ENCODE measurements at regions not wholly inside any gene's neighbourhood (a gene's known extent, or its start where the extent isn't known, plus 50 kb on each side); places are given as distances from the start of the nearest gene placed in this dataset.

GRCh38 chr15:20351448-20351971 is 190.1 kb downstream of the GOLGA6L6 start:
- intact Hi-C loops (cut with micrococcal nuclease; ENCODE audit: unreplicated experiment) = no loop called here
- Mint-ChIP-seq H3K9me3 (ENCODE audit: low read depth, unreplicated experiment) (no peaks in the 10 kb centered on the region), H3K27me3 (ENCODE audit: unreplicated experiment) (no peaks in the 10 kb centered on the region), H3K27ac (ENCODE audit: unreplicated experiment) (no peak overlapping the region), H3K4me1 (ENCODE audit: low read depth, unreplicated experiment) (no peaks in the 10 kb centered on the region), H3K4me3 (ENCODE audit: low read depth, unreplicated experiment) (no peak overlapping the region), H3K36me3 (ENCODE audit: insufficient read depth, unreplicated experiment) (no peaks in the 10 kb centered on the region)
- TF ChIP-seq, protein P1, sequence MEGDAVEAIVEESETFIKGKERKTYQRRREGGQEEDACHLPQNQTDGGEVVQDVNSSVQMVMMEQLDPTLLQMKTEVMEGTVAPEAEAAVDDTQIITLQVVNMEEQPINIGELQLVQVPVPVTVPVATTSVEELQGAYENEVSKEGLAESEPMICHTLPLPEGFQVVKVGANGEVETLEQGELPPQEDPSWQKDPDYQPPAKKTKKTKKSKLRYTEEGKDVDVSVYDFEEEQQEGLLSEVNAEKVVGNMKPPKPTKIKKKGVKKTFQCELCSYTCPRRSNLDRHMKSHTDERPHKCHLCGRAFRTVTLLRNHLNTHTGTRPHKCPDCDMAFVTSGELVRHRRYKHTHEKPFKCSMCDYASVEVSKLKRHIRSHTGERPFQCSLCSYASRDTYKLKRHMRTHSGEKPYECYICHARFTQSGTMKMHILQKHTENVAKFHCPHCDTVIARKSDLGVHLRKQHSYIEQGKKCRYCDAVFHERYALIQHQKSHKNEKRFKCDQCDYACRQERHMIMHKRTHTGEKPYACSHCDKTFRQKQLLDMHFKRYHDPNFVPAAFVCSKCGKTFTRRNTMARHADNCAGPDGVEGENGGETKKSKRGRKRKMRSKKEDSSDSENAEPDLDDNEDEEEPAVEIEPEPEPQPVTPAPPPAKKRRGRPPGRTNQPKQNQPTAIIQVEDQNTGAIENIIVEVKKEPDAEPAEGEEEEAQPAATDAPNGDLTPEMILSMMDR (IDR thresholded peaks at IDR 0.05; ENCODE audit: unreplicated experiment) = no peak
- BruUV-seq (replicated peaks) = no TSS peak
- no peak for DNase-seq
- CTCF ChIA-PET = no interaction called here

DNA sequence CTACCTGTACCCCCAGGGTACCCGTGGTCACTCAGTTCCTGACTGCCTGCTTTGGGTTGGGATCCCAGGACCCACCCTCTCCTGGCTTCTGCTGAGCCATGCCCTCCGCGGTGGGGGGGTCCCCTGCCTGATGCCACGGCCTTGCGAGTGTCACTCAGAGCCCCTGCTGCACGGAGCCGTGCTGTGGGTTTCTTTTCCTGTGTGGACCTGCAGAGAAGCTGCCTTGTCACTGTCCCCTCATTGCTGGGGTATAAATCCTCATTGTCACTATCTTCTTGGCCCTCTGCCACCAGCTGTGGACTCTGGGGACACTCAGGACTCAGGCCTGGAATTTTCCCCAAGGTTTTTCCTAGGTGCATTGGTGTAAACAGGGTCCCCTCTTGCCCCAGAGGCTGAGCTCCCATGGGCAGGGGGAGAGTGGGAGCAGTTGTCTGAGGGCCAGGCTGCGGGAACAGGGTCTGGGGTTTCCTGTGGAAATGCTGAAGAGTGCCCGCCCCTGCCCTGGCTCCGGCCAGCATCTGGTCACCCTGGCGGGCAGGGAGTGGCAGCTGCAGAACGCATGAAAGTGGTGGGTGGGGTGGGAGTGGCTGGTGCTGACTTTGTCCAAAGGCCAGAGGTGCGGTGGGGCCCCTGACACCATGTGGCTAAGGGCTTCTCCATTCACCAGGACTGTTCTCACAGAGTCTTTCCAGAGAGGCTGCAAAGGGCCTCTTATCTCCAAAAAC is 191.7 kb downstream of the GOLGA6L6 start:
- TF ChIP-seq, protein P1 (IDR thresholded peaks at IDR 0.05; ENCODE audit: unreplicated experiment) = no peak
- no peaks in the 10 kb centered on the region for H3K36me3 Mint-ChIP-seq (ENCODE audit: insufficient read depth, unreplicated experiment)

GRCh38 chr15:20348900-20349773 is 192.5 kb downstream of the GOLGA6L6 start:
- DNase-seq = no peak
- Mint-ChIP-seq H3K27me3 (ENCODE audit: unreplicated experiment) (no peaks in the 10 kb centered on the region), H3K27ac (ENCODE audit: unreplicated experiment) (no peak overlapping the region), H3K4me1 (ENCODE audit: low read depth, unreplicated experiment) (no peaks in the 10 kb centered on the region), H3K36me3 (ENCODE audit: insufficient read depth, unreplicated experiment) (no peaks in the 10 kb centered on the region), H3K9me3 (ENCODE audit: low read depth, unreplicated experiment) (no peaks in the 10 kb centered on the region), H3K4me3 (ENCODE audit: low read depth, unreplicated experiment) (no peak overlapping the region)
- intact Hi-C loops (cut with micrococcal nuclease; ENCODE audit: unreplicated experiment) = no loop called here
- no TSS peak for BruUV-seq (replicated peaks)
- CTCF ChIA-PET = no interaction called here
- TF ChIP-seq, protein P1 (IDR thresholded peaks at IDR 0.05; ENCODE audit: unreplicated experiment) = no peak

More for the DNA sequence above, 191.7 kb downstream of the GOLGA6L6 start:
- no peak for DNase-seq
- CTCF ChIA-PET = no interaction called here
- intact Hi-C loops (cut with micrococcal nuclease; ENCODE audit: unreplicated experiment) = no loop called here
- Mint-ChIP-seq H3K27me3 (ENCODE audit: unreplicated experiment) (no peaks in the 10 kb centered on the region), H3K4me3 (ENCODE audit: low read depth, unreplicated experiment) (no peak overlapping the region), H3K27ac (ENCODE audit: unreplicated experiment) (no peak overlapping the region), H3K9me3 (ENCODE audit: low read depth, unreplicated experiment) (no peaks in the 10 kb centered on the region), H3K4me1 (ENCODE audit: low read depth, unreplicated experiment) (no peaks in the 10 kb centered on the region)
- BruUV-seq (replicated peaks) = no TSS peak

- BruUV-seq (replicated peaks) = no TSS peak
- no peak for DNase-seq
- Mint-ChIP-seq H3K27ac (ENCODE audit: unreplicated experiment) (no peak overlapping the region), H3K4me3 (ENCODE audit: low read depth, unreplicated experiment) (no peak overlapping the region), H3K9me3 (ENCODE audit: low read depth, unreplicated experiment) (no peaks in the 10 kb centered on the region), H3K36me3 (ENCODE audit: insufficient read depth, unreplicated experiment) (no peaks in the 10 kb centered on the region), H3K27me3 (ENCODE audit: unreplicated experiment) (no peaks in the 10 kb centered on the region), H3K4me1 (ENCODE audit: low read depth, unreplicated experiment) (no peaks in the 10 kb centered on the region)
- intact Hi-C loops (cut with micrococcal nuclease; ENCODE audit: unreplicated experiment) = no loop called here
- TF ChIP-seq, protein P1 (IDR thresholded peaks at IDR 0.05; ENCODE audit: unreplicated experiment) = no peak
- CTCF ChIA-PET = no interaction called here
Measured at GRCh38 chr15:20348291-20348899, 193.2 kb downstream of the GOLGA6L6 start.
